RWPE2 (cell line): ENCODE measurements at regions not wholly inside any gene's neighbourhood (a gene's known extent, or its start where the extent isn't known, plus 50 kb on each side); places are given as distances from the start of the nearest gene placed in this dataset.
"Not testable (repeated sequence)": the region's sequence is repeated elsewhere in the genome, so short reads cannot be mapped to it uniquely, and the experiment has no call there.

Experiments used
- ATAC-seq: fragments of 200-7000 bp; cut with Tn5 transposase; 3 replicates; pipeline ENCODE4 v1.9.1; 2021; ENCODE audit warnings: low read depth
- DNase-seq: peaks from one replicate; pipeline ENCODE4 v3.0.0-alpha.2; 2020; ENCODE audit warnings: low spot score
- H3K27ac ChIP-seq: fragments of 450-650 bp; 2 replicates; pipeline ENCODE4 v1.5.1; 2017; ENCODE audit warnings: mild to moderate bottlenecking; ENCODE audit not compliant: poor library complexity, severe bottlenecking
- H3K27me3 ChIP-seq: fragments of 250-450 bp; sonication (Bioruptor Pico); 2 replicates; pipeline ENCODE4 v1.5.1; 2021; ENCODE audit warnings: mild to moderate bottlenecking, moderate library complexity; ENCODE audit not compliant: insufficient read depth, poor library complexity, severe bottlenecking
- H3K36me3 ChIP-seq: fragments of 250-450 bp; sonication (Bioruptor Pico); 2 replicates; pipeline ENCODE4 v1.5.1; 2020; ENCODE audit warnings: low read depth, mild to moderate bottlenecking, moderate library complexity
- H3K4me1 ChIP-seq: fragments of 250-450 bp; sonication (Bioruptor Pico); 2 replicates; pipeline ENCODE4 v1.5.1; 2021; ENCODE audit warnings: mild to moderate bottlenecking, moderate library complexity; ENCODE audit not compliant: insufficient read depth, poor library complexity, severe bottlenecking
- H3K4me3 ChIP-seq: fragments of 250-450 bp; sonication (Bioruptor Pico); 2 replicates; pipeline ENCODE4 v1.5.1; 2021; ENCODE audit warnings: mild to moderate bottlenecking, moderate library complexity; ENCODE audit not compliant: severe bottlenecking
- H3K9me3 ChIP-seq: fragments of 250-450 bp; sonication (Bioruptor Pico); 2 replicates; pipeline ENCODE4 v1.5.1; 2021; ENCODE audit warnings: mild to moderate bottlenecking, moderate library complexity; ENCODE audit not compliant: severe bottlenecking
- CTCF ChIP-seq: fragments of 450-650 bp; IDR thresholded peaks from one replicate; pipeline ENCODE4 v1.5.1; 2017; ENCODE audit warnings: mild to moderate bottlenecking, moderate library complexity; ENCODE audit not compliant: poor library complexity, severe bottlenecking

GRCh38 chr11:97048481-97048880 is 658.7 kb downstream of the JRKL start:
- no peak for DNase-seq
- Histone ChIP-seq H3K9me3 (no peaks in the 10 kb centered on the region), H3K36me3 (no peaks in the 10 kb centered on the region), H3K27me3 (no peaks in the 10 kb centered on the region), H3K27ac (no peak overlapping the region), H3K4me1 (no peaks in the 10 kb centered on the region), H3K4me3 (no peak overlapping the region)
- no peak for ATAC-seq
- TF ChIP-seq CTCF: no peak

GRCh38 chr11:97060184-97060583 is 670.4 kb downstream of the JRKL start:
- DNase-seq (no peak), ATAC-seq (no peak)
- Histone ChIP-seq H3K36me3 (no peaks in the 10 kb centered on the region), H3K4me1 (no peaks in the 10 kb centered on the region), H3K27me3 (no peaks in the 10 kb centered on the region), H3K4me3 (no peak overlapping the region), H3K9me3 (no peaks in the 10 kb centered on the region), H3K27ac (no peak overlapping the region)
- TF ChIP-seq CTCF: no peak

- Histone ChIP-seq H3K4me3 (no peak overlapping the region), H3K9me3 (no peaks in the 10 kb centered on the region), H3K27me3 (no peaks in the 10 kb centered on the region), H3K27ac (no peak overlapping the region), H3K4me1 (no peaks in the 10 kb centered on the region), H3K36me3 (no peaks in the 10 kb centered on the region)
- DNase-seq (no peak), ATAC-seq (no peak)
- no peak for TF ChIP-seq CTCF
Measured at GRCh38 chr11:97069160-97069559, 679.3 kb downstream of the JRKL start.

- ATAC-seq (no peak), DNase-seq (no peak)
- Histone ChIP-seq H3K4me1 (no peaks in the 10 kb centered on the region), H3K27me3 (no peaks in the 10 kb centered on the region), H3K9me3 (no peaks in the 10 kb centered on the region), H3K27ac (no peak overlapping the region), H3K36me3 (no peaks in the 10 kb centered on the region), H3K4me3 (no peak overlapping the region)
- TF ChIP-seq CTCF: no peak
Measured at GRCh38 chr11:97072420-97072819, 682.6 kb downstream of the JRKL start.

- not testable (repeated sequence) for DNase-seq, H3K27ac ChIP-seq, H3K9me3 ChIP-seq, H3K4me1 ChIP-seq, ATAC-seq, H3K27me3 ChIP-seq, H3K4me3 ChIP-seq, H3K36me3 ChIP-seq
Measured at GRCh38 chr11:97076666-97077065, 686.9 kb downstream of the JRKL start.
